ENCODE measurements at regions not wholly inside any gene's neighbourhood (a gene's known extent, or its start where the extent isn't known, plus 50 kb on each side); places are given as distances from the start of the nearest gene placed in this dataset.

GRCh38 chr5:58392496-58392895, 67.4 kb downstream of the PLK2 start:
- Histone ChIP-seq H3K4ac (ENCODE audit: low read depth, low read length) (no peak overlapping the region), H2BK120ac (ENCODE audit: low read depth, low read length) (no peak overlapping the region), H3K4me3 (ENCODE audit: low read length) (no peak overlapping the region), H2AK5ac (ENCODE audit: low read length) (no peak overlapping the region), H4K8ac (ENCODE audit: low read depth, low read length) (no peak overlapping the region), H3K18ac (ENCODE audit: low read length) (no peak overlapping the region), H3K4me1 (ENCODE audit: control insufficient read depth, low read depth, low read length) (no peaks in the 10 kb centered on the region), H4K5ac (ENCODE audit: low read length) (no peak overlapping the region), H3K27me3 (ENCODE audit: insufficient read depth, low read length, poor library complexity) (no peaks in the 10 kb centered on the region), H3K36me3 (ENCODE audit: control insufficient read depth, insufficient read depth, low read length) (no peaks in the 10 kb centered on the region), H3K27ac (ENCODE audit: low read depth, low read length) (no peak overlapping the region), H3K56ac (ENCODE audit: low read length) (no peak overlapping the region), H3K79me1 (ENCODE audit: low read length) (no peaks in the 10 kb centered on the region), H3K79me2 (ENCODE audit: control insufficient read depth, insufficient read depth, low read length) (no peaks in the 10 kb centered on the region), H2BK5ac (ENCODE audit: low read length) (no peak overlapping the region), H2BK15ac (replicated peaks; ENCODE audit: low read depth) (no peak overlapping the region), H3K23ac (ENCODE audit: low read length) (no peak overlapping the region), H3K9ac (ENCODE audit: low read length) (no peak overlapping the region), H3K4me2 (ENCODE audit: low read length) (no peak overlapping the region)
- no CpG with 5 or more reads among the region's 4 CpGs for WGBS (ENCODE audit: extremely low coverage, insufficient coverage, low lambda C conversion rate)
- no peak for DNase-seq

- Histone ChIP-seq H4K5ac (ENCODE audit: low read length) (no peak overlapping the region), H2BK120ac (ENCODE audit: low read depth, low read length) (no peak overlapping the region), H3K18ac (ENCODE audit: low read length) (no peak overlapping the region), H2BK15ac (replicated peaks; ENCODE audit: low read depth) (no peak overlapping the region), H3K56ac (ENCODE audit: low read length) (no peak overlapping the region), H3K4me1 (ENCODE audit: control insufficient read depth, low read depth, low read length) (no peaks in the 10 kb centered on the region), H3K4me2 (ENCODE audit: low read length) (no peak overlapping the region), H3K23ac (ENCODE audit: low read length) (no peak overlapping the region), H3K4ac (ENCODE audit: low read depth, low read length) (no peak overlapping the region), H4K8ac (ENCODE audit: low read depth, low read length) (no peak overlapping the region), H3K4me3 (ENCODE audit: low read length) (no peak overlapping the region), H3K79me1 (ENCODE audit: low read length) (no peaks in the 10 kb centered on the region), H3K79me2 (ENCODE audit: control insufficient read depth, insufficient read depth, low read length) (no peaks in the 10 kb centered on the region), H3K9ac (ENCODE audit: low read length) (no peak overlapping the region), H3K27ac (ENCODE audit: low read depth, low read length) (no peak overlapping the region), H2AK5ac (ENCODE audit: low read length) (no peak overlapping the region), H3K36me3 (ENCODE audit: control insufficient read depth, insufficient read depth, low read length) (no peaks in the 10 kb centered on the region), H3K27me3 (ENCODE audit: insufficient read depth, low read length, poor library complexity) (no peaks in the 10 kb centered on the region), H2BK5ac (ENCODE audit: low read length) (no peak overlapping the region)
- WGBS (ENCODE audit: extremely low coverage, insufficient coverage, low lambda C conversion rate), result 100% methylated on average over 1 of the region's 2 CpGs
- no peak for DNase-seq
Measured at GRCh38 chr5:58383448-58383847, 76.4 kb downstream of the PLK2 start.

GRCh38 chr5:58382131-58382534, 77.8 kb downstream of the PLK2 start:
- H3K36me3 ChIP-seq (ENCODE audit: control insufficient read depth, insufficient read depth, low read length), result no peaks in the 10 kb centered on the region
- no peak overlapping the region for H3K4ac ChIP-seq (ENCODE audit: low read depth, low read length)
- no peak overlapping the region for H2BK120ac ChIP-seq (ENCODE audit: low read depth, low read length)
- no peak overlapping the region for H4K8ac ChIP-seq (ENCODE audit: low read depth, low read length)
- DNase-seq, result no peak
- no peak overlapping the region for H3K56ac ChIP-seq (ENCODE audit: low read length)
- H2BK15ac ChIP-seq (replicated peaks; ENCODE audit: low read depth), result no peak overlapping the region
- no peak overlapping the region for H3K4me3 ChIP-seq (ENCODE audit: low read length)
- no peak overlapping the region for H3K18ac ChIP-seq (ENCODE audit: low read length)
- no peak overlapping the region for H3K27ac ChIP-seq (ENCODE audit: low read depth, low read length)
- H4K5ac ChIP-seq (ENCODE audit: low read length), result no peak overlapping the region
- no CpG with 5 or more reads among the region's 4 CpGs for WGBS (ENCODE audit: extremely low coverage, insufficient coverage, low lambda C conversion rate)
- no peak overlapping the region for H3K9ac ChIP-seq (ENCODE audit: low read length)
- no peak overlapping the region for H3K4me2 ChIP-seq (ENCODE audit: low read length)
- no peak overlapping the region for H2BK5ac ChIP-seq (ENCODE audit: low read length)
- no peaks in the 10 kb centered on the region for H3K79me1 ChIP-seq (ENCODE audit: low read length)
- H3K27me3 ChIP-seq (ENCODE audit: insufficient read depth, low read length, poor library complexity), result no peaks in the 10 kb centered on the region
- H3K79me2 ChIP-seq (ENCODE audit: control insufficient read depth, insufficient read depth, low read length), result no peaks in the 10 kb centered on the region
- no peaks in the 10 kb centered on the region for H3K4me1 ChIP-seq (ENCODE audit: control insufficient read depth, low read depth, low read length)
- no peak overlapping the region for H2AK5ac ChIP-seq (ENCODE audit: low read length)
- no peak overlapping the region for H3K23ac ChIP-seq (ENCODE audit: low read length)

- no peak overlapping the region for H3K56ac ChIP-seq (ENCODE audit: low read length)
- no peaks in the 10 kb centered on the region for H3K4me1 ChIP-seq (ENCODE audit: control insufficient read depth, low read depth, low read length)
- no peak overlapping the region for H2BK120ac ChIP-seq (ENCODE audit: low read depth, low read length)
- H4K5ac ChIP-seq (ENCODE audit: low read length), result no peak overlapping the region
- no peaks in the 10 kb centered on the region for H3K36me3 ChIP-seq (ENCODE audit: control insufficient read depth, insufficient read depth, low read length)
- no peak for DNase-seq
- H4K8ac ChIP-seq (ENCODE audit: low read depth, low read length), result no peak overlapping the region
- no peak overlapping the region for H3K18ac ChIP-seq (ENCODE audit: low read length)
- no peak overlapping the region for H3K4me3 ChIP-seq (ENCODE audit: low read length)
- no peak overlapping the region for H3K27ac ChIP-seq (ENCODE audit: low read depth, low read length)
- H2BK5ac ChIP-seq (ENCODE audit: low read length), result no peak overlapping the region
- no peak overlapping the region for H3K4me2 ChIP-seq (ENCODE audit: low read length)
- H3K79me1 ChIP-seq (ENCODE audit: low read length), result no peaks in the 10 kb centered on the region
- H3K27me3 ChIP-seq (ENCODE audit: insufficient read depth, low read length, poor library complexity), result no peaks in the 10 kb centered on the region
- H3K79me2 ChIP-seq (ENCODE audit: control insufficient read depth, insufficient read depth, low read length), result no peaks in the 10 kb centered on the region
- H3K9ac ChIP-seq (ENCODE audit: low read length), result no peak overlapping the region
- H2AK5ac ChIP-seq (ENCODE audit: low read length), result no peak overlapping the region
- H3K23ac ChIP-seq (ENCODE audit: low read length), result no peak overlapping the region
- no peak overlapping the region for H2BK15ac ChIP-seq (replicated peaks; ENCODE audit: low read depth)
- no peak overlapping the region for H3K4ac ChIP-seq (ENCODE audit: low read depth, low read length)
Measured at GRCh38 chr5:58381566-58381965, 78.3 kb downstream of the PLK2 start.

GRCh38 chr5:58380655-58381054, 79.2 kb downstream of the PLK2 start:
- no peaks in the 10 kb centered on the region for H3K27me3 ChIP-seq (ENCODE audit: insufficient read depth, low read length, poor library complexity)
- no peak overlapping the region for H3K18ac ChIP-seq (ENCODE audit: low read length)
- no peak overlapping the region for H2BK15ac ChIP-seq (replicated peaks; ENCODE audit: low read depth)
- H3K23ac ChIP-seq (ENCODE audit: low read length), result no peak overlapping the region
- H3K4me2 ChIP-seq (ENCODE audit: low read length), result no peak overlapping the region
- H4K5ac ChIP-seq (ENCODE audit: low read length), result no peak overlapping the region
- H2BK5ac ChIP-seq (ENCODE audit: low read length), result no peak overlapping the region
- H4K8ac ChIP-seq (ENCODE audit: low read depth, low read length), result no peak overlapping the region
- H3K4me3 ChIP-seq (ENCODE audit: low read length), result no peak overlapping the region
- H3K36me3 ChIP-seq (ENCODE audit: control insufficient read depth, insufficient read depth, low read length), result no peaks in the 10 kb centered on the region
- H2AK5ac ChIP-seq (ENCODE audit: low read length), result no peak overlapping the region
- H3K79me2 ChIP-seq (ENCODE audit: control insufficient read depth, insufficient read depth, low read length), result no peaks in the 10 kb centered on the region
- no peak overlapping the region for H3K27ac ChIP-seq (ENCODE audit: low read depth, low read length)
- no peaks in the 10 kb centered on the region for H3K79me1 ChIP-seq (ENCODE audit: low read length)
- no peak overlapping the region for H3K9ac ChIP-seq (ENCODE audit: low read length)
- no peak overlapping the region for H3K56ac ChIP-seq (ENCODE audit: low read length)
- no peak overlapping the region for H2BK120ac ChIP-seq (ENCODE audit: low read depth, low read length)
- H3K4ac ChIP-seq (ENCODE audit: low read depth, low read length), result no peak overlapping the region
- DNase-seq, result peak; percentile 41
- H3K4me1 ChIP-seq (ENCODE audit: control insufficient read depth, low read depth, low read length), result no peaks in the 10 kb centered on the region

GRCh38 chr5:58378613-58379390, 81.1 kb downstream of the PLK2 start:
- no peak for DNase-seq
- Histone ChIP-seq H2BK15ac (replicated peaks; ENCODE audit: low read depth) (no peak overlapping the region), H3K27me3 (ENCODE audit: insufficient read depth, low read length, poor library complexity) (no peaks in the 10 kb centered on the region), H3K4me2 (ENCODE audit: low read length) (no peak overlapping the region), H4K8ac (ENCODE audit: low read depth, low read length) (no peak overlapping the region), H2AK5ac (ENCODE audit: low read length) (no peak overlapping the region), H3K23ac (ENCODE audit: low read length) (no peak overlapping the region), H3K4me3 (ENCODE audit: low read length) (no peak overlapping the region), H3K18ac (ENCODE audit: low read length) (no peak overlapping the region), H3K27ac (ENCODE audit: low read depth, low read length) (no peak overlapping the region), H3K79me1 (ENCODE audit: low read length) (no peaks in the 10 kb centered on the region), H3K4me1 (ENCODE audit: control insufficient read depth, low read depth, low read length) (no peaks in the 10 kb centered on the region), H2BK5ac (ENCODE audit: low read length) (no peak overlapping the region), H2BK120ac (ENCODE audit: low read depth, low read length) (no peak overlapping the region), H4K5ac (ENCODE audit: low read length) (no peak overlapping the region), H3K9ac (ENCODE audit: low read length) (no peak overlapping the region), H3K79me2 (ENCODE audit: control insufficient read depth, insufficient read depth, low read length) (no peaks in the 10 kb centered on the region), H3K4ac (ENCODE audit: low read depth, low read length) (no peak overlapping the region), H3K36me3 (ENCODE audit: control insufficient read depth, insufficient read depth, low read length) (no peaks in the 10 kb centered on the region), H3K56ac (ENCODE audit: low read length) (no peak overlapping the region)
- no CpG with 5 or more reads among the region's 6 CpGs for WGBS (ENCODE audit: extremely low coverage, insufficient coverage, low lambda C conversion rate)
